GM23248 (cell line): ENCODE measurements at regions not wholly inside any gene's neighbourhood (a gene's known extent, or its start where the extent isn't known, plus 50 kb on each side); places are given as distances from the start of the nearest gene placed in this dataset.

Experiments
- EZH2 ChIP-seq: fragments of 200-600 bp; sonication (generic); IDR thresholded peaks from 2 replicates; pipeline ENCODE4 v1.6.1; 2018; ENCODE audit warnings: antibody characterized with exemption, mild to moderate bottlenecking; ENCODE audit not compliant: insufficient read depth, poor library complexity, severe bottlenecking
- EZH2phosphoT487 ChIP-seq: fragments of 200-600 bp; sonication (generic); IDR thresholded peaks from 2 replicates; pipeline ENCODE4 v1.6.1; 2018; ENCODE audit warnings: antibody characterized with exemption, moderate library complexity, mild to moderate bottlenecking, low read depth; ENCODE audit not compliant: insufficient read depth

- TF ChIP-seq EZH2 (no peak), EZH2phosphoT487 (no peak)
Observed at GRCh38 chr4:104866809-104867208, 279.9 kb upstream of the TET2 start.
